C4-2B (cell line): ENCODE measurements at regions not wholly inside any gene's neighbourhood (a gene's known extent, or its start where the extent isn't known, plus 50 kb on each side); places are given as distances from the start of the nearest gene placed in this dataset.

Experiments used
- H3K27ac ChIP-seq: fragments of 450-650 bp; 2 replicates; pipeline ENCODE4 v1.5.1; 2017
- ZFX ChIP-seq: fragments of 450-650 bp; IDR thresholded peaks from 2 replicates; pipeline ENCODE4 v1.6.1; 2017
- TF ChIP-seq, protein P1 (sequence below): fragments of 450-650 bp; conservative IDR thresholded peaks from 2 replicates; pipeline ENCODE4 v1.5.1; 2017; ENCODE audit warnings: mild to moderate bottlenecking

DNA sequence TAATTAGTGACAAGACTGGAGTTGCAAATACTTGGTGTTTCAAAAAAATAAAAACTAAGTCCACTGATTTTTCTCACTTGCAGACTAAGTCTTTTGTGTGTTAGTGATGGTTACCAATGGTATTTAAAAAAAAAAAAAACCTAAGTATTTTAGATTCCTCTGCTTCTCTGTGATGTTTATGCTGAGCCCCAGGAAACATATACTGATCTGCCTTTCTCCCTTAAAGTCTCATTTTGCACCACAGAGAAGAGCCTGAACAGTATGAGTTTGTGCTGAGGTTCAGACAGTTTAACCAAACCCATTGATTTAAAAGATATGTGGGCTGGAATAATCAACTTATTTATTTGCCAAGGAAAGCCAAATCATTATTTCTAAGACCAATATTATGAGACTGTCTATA lies 1305.0 kb downstream of the PCDH18 start:
- no peak overlapping the region for H3K27ac ChIP-seq
- no peak for TF ChIP-seq ZFX
- TF ChIP-seq, protein P1, sequence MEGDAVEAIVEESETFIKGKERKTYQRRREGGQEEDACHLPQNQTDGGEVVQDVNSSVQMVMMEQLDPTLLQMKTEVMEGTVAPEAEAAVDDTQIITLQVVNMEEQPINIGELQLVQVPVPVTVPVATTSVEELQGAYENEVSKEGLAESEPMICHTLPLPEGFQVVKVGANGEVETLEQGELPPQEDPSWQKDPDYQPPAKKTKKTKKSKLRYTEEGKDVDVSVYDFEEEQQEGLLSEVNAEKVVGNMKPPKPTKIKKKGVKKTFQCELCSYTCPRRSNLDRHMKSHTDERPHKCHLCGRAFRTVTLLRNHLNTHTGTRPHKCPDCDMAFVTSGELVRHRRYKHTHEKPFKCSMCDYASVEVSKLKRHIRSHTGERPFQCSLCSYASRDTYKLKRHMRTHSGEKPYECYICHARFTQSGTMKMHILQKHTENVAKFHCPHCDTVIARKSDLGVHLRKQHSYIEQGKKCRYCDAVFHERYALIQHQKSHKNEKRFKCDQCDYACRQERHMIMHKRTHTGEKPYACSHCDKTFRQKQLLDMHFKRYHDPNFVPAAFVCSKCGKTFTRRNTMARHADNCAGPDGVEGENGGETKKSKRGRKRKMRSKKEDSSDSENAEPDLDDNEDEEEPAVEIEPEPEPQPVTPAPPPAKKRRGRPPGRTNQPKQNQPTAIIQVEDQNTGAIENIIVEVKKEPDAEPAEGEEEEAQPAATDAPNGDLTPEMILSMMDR = no peak

DNA sequence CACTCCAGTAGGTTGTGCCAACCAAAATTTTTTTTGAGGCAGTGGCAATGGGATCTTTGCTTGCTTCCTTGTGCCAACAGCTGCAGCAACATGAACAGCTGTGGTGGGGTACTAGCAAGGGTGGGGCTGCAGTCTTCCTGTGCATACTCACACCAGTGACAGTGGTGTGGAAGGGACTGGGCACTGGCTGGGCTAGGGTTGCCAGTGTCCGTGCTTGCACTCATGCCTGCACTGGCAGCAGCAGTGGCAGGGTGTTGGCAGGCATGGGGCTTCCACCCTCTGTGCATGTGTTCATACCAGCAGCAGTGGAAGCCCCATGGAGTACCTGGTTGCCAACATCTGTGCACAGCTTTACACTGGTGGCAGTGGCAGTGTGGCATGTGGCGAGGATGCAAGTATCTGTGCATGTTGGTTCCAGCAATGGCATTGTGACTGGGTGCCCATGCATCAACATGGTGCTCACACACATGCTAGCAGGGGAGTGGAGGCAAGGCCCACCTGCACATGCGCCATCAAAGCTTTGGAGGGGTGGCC lies 1312.6 kb downstream of the PCDH18 start:
- H3K27ac ChIP-seq = no peak overlapping the region
- TF ChIP-seq, protein P1 = no peak
- TF ChIP-seq ZFX = no peak

DNA sequence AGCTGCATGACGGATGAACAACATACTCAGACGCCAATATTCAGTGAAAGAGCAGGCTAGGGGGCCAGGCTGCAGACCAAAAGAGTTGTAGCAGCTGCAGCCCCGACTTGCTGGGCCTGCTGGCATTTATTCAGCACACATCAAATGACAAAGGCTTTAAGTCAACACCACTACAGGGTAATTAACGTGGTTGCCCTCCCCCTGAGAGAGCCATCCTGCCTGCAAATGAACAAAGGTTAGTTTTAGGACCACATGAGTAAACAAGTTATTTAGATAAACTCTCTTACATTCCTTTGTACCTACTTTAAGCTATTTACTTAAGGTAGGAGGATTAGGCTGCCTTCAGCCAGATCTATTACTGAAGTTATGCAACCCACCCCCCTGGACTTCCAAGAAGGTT lies 1329.1 kb downstream of the PCDH18 start:
- no peak overlapping the region for H3K27ac ChIP-seq
- TF ChIP-seq, protein P1 = no peak
- no peak for TF ChIP-seq ZFX

DNA sequence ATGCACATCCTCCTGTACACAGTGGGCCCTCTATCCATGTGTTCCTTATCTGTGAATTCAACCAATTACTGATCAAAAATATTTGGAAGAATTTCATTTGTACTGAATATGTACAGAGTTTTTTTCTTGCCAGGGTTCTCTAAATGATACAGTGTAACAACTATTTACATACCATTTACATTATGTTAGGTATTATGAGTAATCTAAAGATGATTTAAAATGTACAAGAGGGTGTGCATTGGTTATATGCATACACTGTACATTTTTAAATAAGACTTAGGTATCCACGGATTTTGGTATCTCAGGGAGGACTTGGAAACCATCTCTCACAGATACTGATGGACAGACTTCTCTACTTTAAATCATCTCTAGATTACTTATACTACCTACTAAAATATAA lies 1333.9 kb downstream of the PCDH18 start:
- no peak for TF ChIP-seq ZFX
- TF ChIP-seq, protein P1 = no peak

DNA sequence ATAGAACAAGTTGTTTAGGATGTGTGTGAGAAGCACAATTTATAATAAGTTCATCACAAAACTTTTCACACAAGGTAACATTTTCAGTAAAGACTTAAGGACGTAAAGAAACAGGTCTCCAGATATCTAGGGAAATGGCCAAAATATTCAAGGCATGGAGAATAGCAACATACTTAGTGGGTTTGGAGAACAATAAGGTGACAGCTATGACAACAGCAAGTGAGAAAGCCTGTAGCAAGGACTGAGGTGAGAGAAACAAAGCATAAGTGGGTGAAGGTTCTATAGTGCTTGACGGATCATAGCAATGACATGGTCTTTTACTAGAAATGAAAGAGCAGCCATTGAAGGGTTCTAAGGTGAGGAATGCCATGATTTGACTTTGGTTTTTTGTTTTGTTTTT lies 1337.3 kb downstream of the PCDH18 start:
- TF ChIP-seq ZFX = no peak
- TF ChIP-seq, protein P1 = no peak
- H3K27ac ChIP-seq = no peak overlapping the region

More for the DNA sequence above, 1333.9 kb downstream of the PCDH18 start:
- H3K27ac ChIP-seq = no peak overlapping the region

DNA sequence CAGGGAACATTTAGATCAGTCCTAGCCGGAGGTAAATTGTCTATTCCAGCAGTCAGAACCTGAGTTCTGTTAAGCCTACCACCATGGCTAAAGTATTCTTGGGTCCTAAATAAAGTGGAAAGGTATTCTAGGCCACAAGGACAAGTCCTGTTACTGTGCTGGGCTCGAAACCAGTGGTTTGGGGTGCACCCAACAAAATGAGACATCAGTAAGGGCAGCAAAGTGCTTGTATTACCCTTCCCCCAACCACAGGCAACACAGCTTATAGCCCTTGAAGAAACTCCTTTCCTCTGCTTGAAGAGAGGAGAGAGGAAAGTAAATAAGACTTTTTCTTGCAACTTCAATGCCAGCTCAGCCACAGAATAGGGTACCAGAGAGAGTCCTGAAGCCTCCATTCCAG lies 1345.6 kb downstream of the PCDH18 start:
- H3K27ac ChIP-seq = no peak overlapping the region
- no peak for TF ChIP-seq ZFX

DNA sequence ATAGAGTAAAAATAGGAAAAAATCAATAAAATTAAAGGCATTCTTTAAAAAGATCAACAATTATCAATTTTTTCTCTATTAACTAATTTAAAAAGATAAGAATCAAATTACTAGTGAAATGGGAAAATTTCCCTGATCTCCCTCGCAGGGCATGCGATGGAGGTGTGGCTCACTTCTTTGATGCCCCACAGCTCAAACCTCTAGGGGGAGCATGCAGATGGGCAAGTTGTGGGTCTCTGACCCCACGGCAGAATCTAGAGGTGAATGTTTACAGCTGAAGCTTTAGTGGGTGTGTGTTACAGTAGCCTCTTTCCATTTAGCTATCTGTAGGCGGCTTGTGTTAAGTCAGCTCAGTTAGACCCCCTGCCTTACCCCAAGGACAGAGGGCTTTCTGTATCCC lies 1348.8 kb downstream of the PCDH18 start:
- no peak overlapping the region for H3K27ac ChIP-seq
- TF ChIP-seq, protein P1 = peak; percentile 13; the same call in 1 of the 2 replicates
- no peak for TF ChIP-seq ZFX

DNA sequence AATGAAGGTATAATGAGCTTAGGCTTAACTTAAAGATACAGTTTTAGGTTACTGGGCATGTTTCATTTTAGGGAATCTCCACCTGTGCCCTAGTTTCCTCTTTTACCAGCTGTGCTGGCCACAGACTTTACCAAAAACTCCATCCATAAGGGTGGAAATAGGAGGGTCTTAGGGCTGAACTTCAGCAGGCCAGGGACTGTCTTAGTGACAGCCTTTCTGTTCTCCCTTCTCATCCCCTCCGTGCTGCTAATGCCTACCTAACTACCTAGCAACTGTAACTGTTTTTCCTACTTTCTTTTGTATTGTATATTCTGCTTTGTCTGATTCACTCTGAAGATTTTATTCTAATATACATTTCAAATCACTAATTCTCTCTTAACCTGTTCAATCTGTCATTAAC lies 1375.3 kb downstream of the PCDH18 start:
- no peak for TF ChIP-seq ZFX
- TF ChIP-seq, protein P1 = no peak
- no peak overlapping the region for H3K27ac ChIP-seq
